Hepatocyte (in vitro differentiated cells): ENCODE measurements at regions not wholly inside any gene's neighbourhood (a gene's known extent, or its start where the extent isn't known, plus 50 kb on each side); places are given as distances from the start of the nearest gene placed in this dataset.

Source experiments
- DNase-seq: peaks from one replicate; pipeline ENCODE4 v3.0.0-alpha.2; 2016; ENCODE audit warnings: low spot score
- H2AFZ ChIP-seq: fragments of 200-600 bp; sonication (generic); 2 replicates; pipeline ENCODE4 v1.6.0; 2016; ENCODE audit warnings: antibody characterized with exemption, mild to moderate bottlenecking
- H3K27ac ChIP-seq: fragments of 200-600 bp; sonication (generic); 2 replicates; pipeline ENCODE4 v1.5.1; 2016; ENCODE audit warnings: mild to moderate bottlenecking
- H3K27me3 ChIP-seq: fragments of 200-600 bp; sonication (generic); 2 replicates; pipeline ENCODE4 v1.6.1; 2016
- H3K36me3 ChIP-seq: fragments of 200-600 bp; sonication (generic); replicated peaks from 2 replicates; pipeline ENCODE4 v1.5.1; 2016; ENCODE audit warnings: low read depth; ENCODE audit not compliant: insufficient read depth
- H3K4me1 ChIP-seq: fragments of 200-600 bp; sonication (generic); 2 replicates; pipeline ENCODE4 v1.5.1; 2016; ENCODE audit warnings: mild to moderate bottlenecking, moderate library complexity; ENCODE audit not compliant: insufficient read depth
- H3K4me2 ChIP-seq: fragments of 200-600 bp; sonication (generic); 2 replicates; pipeline ENCODE4 v1.6.0; 2016
- H3K4me3 ChIP-seq: fragments of 200-600 bp; sonication (generic); 2 replicates; pipeline ENCODE4 v1.5.1; 2016; ENCODE audit warnings: mild to moderate bottlenecking
- H3K79me2 ChIP-seq: fragments of 200-600 bp; sonication (generic); 2 replicates; pipeline ENCODE4 v1.6.0; 2017; ENCODE audit warnings: mild to moderate bottlenecking
- H3K9me2 ChIP-seq: fragments of 200-600 bp; sonication (generic); replicated peaks from 2 replicates; pipeline ENCODE4 v1.6.0; 2017; ENCODE audit warnings: mild to moderate bottlenecking; ENCODE audit not compliant: insufficient read depth
- H3K9me3 ChIP-seq: fragments of 200-600 bp; sonication (generic); 2 replicates; pipeline ENCODE4 v1.5.1; 2016; ENCODE audit warnings: low read depth, mild to moderate bottlenecking
- H4K20me1 ChIP-seq: fragments of 200-600 bp; sonication (generic); 2 replicates; pipeline ENCODE4 v1.6.0; 2016; ENCODE audit warnings: mild to moderate bottlenecking; ENCODE audit not compliant: insufficient read depth, poor library complexity, severe bottlenecking
- EZH2 ChIP-seq: fragments of 200-600 bp; sonication (generic); IDR thresholded peaks from 2 replicates; pipeline ENCODE4 v1.6.1; 2016; ENCODE audit warnings: antibody characterized with exemption, mild to moderate bottlenecking, borderline replicate concordance
- EZH2phosphoT487 ChIP-seq: fragments of 200-600 bp; sonication (generic); IDR thresholded peaks from one replicate; pipeline ENCODE4 v1.6.1; 2018; ENCODE audit warnings: antibody characterized with exemption, mild to moderate bottlenecking, low read depth, moderate library complexity; ENCODE audit not compliant: unreplicated experiment, severe bottlenecking
- WGBS: methylation state at CpG from one replicate; pipeline ENCODE4 v1.1.6; 2016; ENCODE audit warnings: low lambda C conversion rate; ENCODE audit errors: missing lambda C conversion rate; 5-methylcytosine and 5-hydroxymethylcytosine counted together
- TF ChIP-seq, protein P1 (sequence below): fragments of 200-600 bp; sonication (generic); IDR thresholded peaks from 2 replicates; pipeline ENCODE4 v1.5.1; 2016; ENCODE audit warnings: antibody characterized with exemption, mild to moderate bottlenecking; ENCODE audit not compliant: poor library complexity

DNA sequence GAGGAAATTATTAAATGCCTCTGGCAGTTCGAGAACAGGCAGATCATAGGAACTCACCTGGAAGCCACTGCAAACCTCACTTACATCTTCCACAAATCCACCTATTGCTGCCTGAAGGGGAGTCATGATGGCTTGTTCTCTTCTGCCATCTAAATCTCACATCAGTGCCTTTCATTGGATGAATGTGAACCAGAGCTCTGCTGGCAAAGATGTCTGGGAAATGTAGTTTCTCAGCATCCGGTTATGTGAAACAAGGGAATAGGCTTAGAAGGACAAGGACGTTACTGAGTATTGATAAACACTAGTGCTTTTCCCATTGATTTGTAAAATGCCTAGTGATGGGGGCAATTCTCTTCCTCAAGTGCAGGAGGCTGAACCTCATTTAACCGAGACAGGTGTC, 483.3 kb downstream of the ARHGEF28 start:
- no peak for TF ChIP-seq EZH2phosphoT487
- TF ChIP-seq, protein P1, sequence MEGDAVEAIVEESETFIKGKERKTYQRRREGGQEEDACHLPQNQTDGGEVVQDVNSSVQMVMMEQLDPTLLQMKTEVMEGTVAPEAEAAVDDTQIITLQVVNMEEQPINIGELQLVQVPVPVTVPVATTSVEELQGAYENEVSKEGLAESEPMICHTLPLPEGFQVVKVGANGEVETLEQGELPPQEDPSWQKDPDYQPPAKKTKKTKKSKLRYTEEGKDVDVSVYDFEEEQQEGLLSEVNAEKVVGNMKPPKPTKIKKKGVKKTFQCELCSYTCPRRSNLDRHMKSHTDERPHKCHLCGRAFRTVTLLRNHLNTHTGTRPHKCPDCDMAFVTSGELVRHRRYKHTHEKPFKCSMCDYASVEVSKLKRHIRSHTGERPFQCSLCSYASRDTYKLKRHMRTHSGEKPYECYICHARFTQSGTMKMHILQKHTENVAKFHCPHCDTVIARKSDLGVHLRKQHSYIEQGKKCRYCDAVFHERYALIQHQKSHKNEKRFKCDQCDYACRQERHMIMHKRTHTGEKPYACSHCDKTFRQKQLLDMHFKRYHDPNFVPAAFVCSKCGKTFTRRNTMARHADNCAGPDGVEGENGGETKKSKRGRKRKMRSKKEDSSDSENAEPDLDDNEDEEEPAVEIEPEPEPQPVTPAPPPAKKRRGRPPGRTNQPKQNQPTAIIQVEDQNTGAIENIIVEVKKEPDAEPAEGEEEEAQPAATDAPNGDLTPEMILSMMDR, result no peak
- TF ChIP-seq EZH2, result no peak
- Histone ChIP-seq H3K4me1 (peaks cover 19% of the 10 kb centered on the region), H3K4me2 (no peak overlapping the region), H3K36me3 (no peaks in the 10 kb centered on the region), H3K4me3 (no peak overlapping the region), H3K27me3 (no peaks in the 10 kb centered on the region), H3K9me3 (no peaks in the 10 kb centered on the region), H2AFZ (no peak overlapping the region), H3K79me2 (no peaks in the 10 kb centered on the region), H4K20me1 (no peaks in the 10 kb centered on the region), H3K27ac (no peak overlapping the region), H3K9me2 (no peaks in the 10 kb centered on the region)
- no peak for DNase-seq
- 70% methylated on average over 4 of the region's 4 CpGs for WGBS

DNA sequence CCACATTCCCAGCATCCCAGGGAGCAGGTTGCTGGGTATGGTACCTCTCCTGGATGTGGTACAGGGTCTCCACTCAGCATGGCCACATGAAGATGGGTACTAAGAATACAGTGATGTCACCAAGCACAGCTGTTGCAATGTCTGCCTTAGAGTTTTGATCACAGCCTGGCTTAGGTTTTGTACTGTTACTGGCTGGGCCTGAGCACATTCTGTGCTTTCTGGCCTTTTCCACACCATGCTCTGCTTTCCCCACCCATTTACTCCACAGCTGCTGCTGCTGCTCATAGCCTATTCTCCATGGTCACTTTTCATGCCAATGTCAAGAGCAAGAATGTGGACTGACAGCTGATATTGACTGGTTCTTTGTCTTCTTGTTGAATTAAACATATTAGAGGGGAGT, 481.9 kb downstream of the ARHGEF28 start:
- Histone ChIP-seq H2AFZ (no peak overlapping the region), H4K20me1 (no peaks in the 10 kb centered on the region), H3K4me2 (no peak overlapping the region), H3K4me1 (peaks cover 21% of the 10 kb centered on the region), H3K79me2 (no peaks in the 10 kb centered on the region), H3K36me3 (no peaks in the 10 kb centered on the region), H3K27me3 (no peaks in the 10 kb centered on the region), H3K27ac (no peak overlapping the region), H3K4me3 (no peak overlapping the region), H3K9me3 (no peaks in the 10 kb centered on the region), H3K9me2 (no peaks in the 10 kb centered on the region)
- no peak for DNase-seq
- no peak for TF ChIP-seq EZH2
- TF ChIP-seq EZH2phosphoT487, result no peak
- TF ChIP-seq, protein P1, result no peak

DNA sequence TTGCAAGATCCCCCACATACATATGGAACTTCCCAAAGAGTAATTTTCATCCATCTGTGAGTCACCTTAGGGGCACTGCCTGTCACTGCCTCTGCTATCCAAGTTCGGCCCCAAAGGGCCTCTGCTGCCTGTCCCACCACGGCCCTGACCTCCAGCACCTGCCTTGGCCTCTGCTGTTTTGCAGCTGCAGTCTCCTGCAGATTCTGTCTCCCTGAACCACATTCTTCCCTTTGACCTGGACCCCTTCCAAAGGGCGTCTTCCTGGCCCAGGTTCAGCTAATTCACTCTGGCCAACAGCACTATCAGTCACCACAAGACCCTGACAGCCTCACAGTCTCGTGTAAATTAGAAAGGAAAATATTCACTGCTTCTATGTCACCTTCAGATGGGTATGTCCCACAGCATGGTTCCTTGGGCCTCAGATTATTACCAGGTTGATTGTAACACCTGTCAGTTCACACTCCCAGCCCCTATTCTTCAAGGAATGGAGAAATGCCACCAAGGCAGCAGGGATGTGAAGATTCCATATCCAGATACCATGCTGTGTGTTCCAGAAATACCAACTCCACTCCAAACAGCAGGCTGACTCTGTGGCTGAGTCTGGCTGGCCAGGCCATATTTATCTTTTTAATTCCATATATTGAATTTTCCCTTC, 479.3 kb downstream of the ARHGEF28 start:
- H3K9me3 ChIP-seq, result no peaks in the 10 kb centered on the region
- no peak overlapping the region for H2AFZ ChIP-seq
- no peaks in the 10 kb centered on the region for H3K36me3 ChIP-seq
- H4K20me1 ChIP-seq, result no peaks in the 10 kb centered on the region
- no peak for DNase-seq
- no peak overlapping the region for H3K27ac ChIP-seq
- H3K27me3 ChIP-seq, result no peaks in the 10 kb centered on the region
- no peak overlapping the region for H3K4me3 ChIP-seq
- 64% methylated on average over 4 of the region's 4 CpGs for WGBS
- peaks cover 11% of the 10 kb centered on the region for H3K4me1 ChIP-seq
- TF ChIP-seq EZH2phosphoT487 (no peak), EZH2 (no peak)
- TF ChIP-seq, protein P1, result no peak
- no peak overlapping the region for H3K4me2 ChIP-seq
- H3K79me2 ChIP-seq, result no peaks in the 10 kb centered on the region
- no peaks in the 10 kb centered on the region for H3K9me2 ChIP-seq
